HG02938 (cell line): ENCODE measurements at regions not wholly inside any gene's neighbourhood (a gene's known extent, or its start where the extent isn't known, plus 50 kb on each side); places are given as distances from the start of the nearest gene placed in this dataset.
"Not testable (repeated sequence)": the region's sequence is repeated elsewhere in the genome, so short reads cannot be mapped to it uniquely, and the experiment has no call there.

Source experiments
- ATAC-seq: cut with Tn5 transposase; IDR thresholded peaks from one replicate; pipeline ENCODE4 v1.9.1; 2021; ENCODE audit warnings: mild to moderate bottlenecking, moderate library complexity; ENCODE audit not compliant: unreplicated experiment

- peak; percentile 60 for ATAC-seq
Observed at GRCh38 chr3:159260049-159260662, 458.3 kb downstream of the MFSD1 start.

DNA sequence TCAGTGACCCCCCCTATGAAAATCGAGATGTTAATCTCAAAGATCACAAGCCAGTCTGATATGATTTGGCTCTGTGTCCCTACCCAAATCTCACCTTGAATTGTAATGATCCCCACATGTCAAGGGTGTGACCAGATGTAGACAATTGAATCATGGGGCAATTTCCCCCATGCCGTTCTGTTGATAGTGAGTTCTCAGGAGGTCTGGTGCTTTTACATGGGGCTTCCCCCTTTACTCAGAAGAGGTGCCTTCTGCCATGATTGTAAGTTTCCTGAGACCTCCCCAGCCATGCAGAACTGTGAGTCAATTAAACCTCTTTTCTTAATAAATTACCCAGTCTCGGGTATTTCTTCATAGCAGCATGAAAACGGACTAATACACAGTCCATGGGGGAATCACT is 459.5 kb downstream of the MFSD1 start:
- ATAC-seq: not testable (repeated sequence)

GRCh38 chr3:159263750-159264553 is 462.1 kb downstream of the MFSD1 start:
- no peak for ATAC-seq

DNA sequence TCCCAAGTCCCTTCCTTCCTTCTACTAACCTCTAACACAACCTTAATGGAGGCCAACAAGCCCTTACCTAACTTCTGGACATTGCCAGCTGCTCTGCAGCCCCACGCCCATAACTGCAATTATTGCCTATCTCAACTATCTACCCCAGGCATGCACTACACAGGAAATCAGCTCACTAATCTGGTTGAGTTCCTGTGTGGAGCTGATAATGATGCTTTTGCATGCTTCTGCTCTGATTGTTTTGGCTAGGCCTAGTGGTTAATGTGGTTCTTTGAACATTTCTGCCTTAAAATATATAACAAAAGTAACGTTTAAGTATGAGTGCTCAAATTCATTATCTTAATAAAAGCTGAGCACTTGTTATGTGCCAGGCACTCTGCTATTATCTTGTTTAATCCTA is 463.9 kb downstream of the MFSD1 start:
- ATAC-seq: no peak

GRCh38 chr3:159266779-159267178 is 464.9 kb downstream of the MFSD1 start:
- no peak for ATAC-seq

- ATAC-seq: no peak
Observed at GRCh38 chr3:159271799-159272512, 470.1 kb downstream of the MFSD1 start.

DNA sequence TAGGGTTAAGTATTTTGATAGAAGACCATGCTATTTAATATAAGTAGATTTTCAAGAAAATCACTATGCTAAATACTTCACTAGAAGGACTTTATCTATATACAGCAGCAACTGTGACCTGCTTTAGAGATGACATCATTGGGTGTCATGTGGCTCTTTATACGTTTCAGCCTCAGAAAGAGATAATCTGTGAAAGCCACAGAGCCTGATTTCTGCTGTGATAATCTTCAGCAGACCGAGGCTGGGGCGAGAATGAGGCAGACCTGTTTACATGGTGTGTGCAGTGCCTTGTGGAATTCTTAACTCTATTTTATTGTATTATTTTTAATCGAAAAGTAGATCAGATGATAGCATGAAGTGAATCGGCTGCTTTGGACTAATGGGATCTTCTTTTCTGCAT is 471.2 kb downstream of the MFSD1 start:
- ATAC-seq: no peak

DNA sequence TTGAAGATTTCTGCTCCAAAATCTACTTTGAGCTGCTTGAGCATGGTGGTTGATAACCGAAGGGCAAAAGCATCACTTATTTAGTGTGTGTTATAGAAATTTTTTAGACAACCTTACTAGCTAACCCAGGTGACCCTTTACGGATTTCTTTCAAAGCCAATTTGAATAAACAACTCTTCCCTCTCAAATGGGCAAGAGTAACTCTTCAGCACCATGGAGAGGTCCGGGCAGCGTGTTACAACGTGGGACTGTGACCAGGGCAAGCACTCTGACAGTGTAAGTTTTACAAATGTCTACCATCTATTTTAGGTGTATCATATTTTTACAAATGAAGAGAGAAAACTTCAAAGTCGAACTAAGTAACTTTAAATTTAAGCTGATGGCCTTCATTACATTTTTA is 471.8 kb downstream of the MFSD1 start:
- no peak for ATAC-seq

DNA sequence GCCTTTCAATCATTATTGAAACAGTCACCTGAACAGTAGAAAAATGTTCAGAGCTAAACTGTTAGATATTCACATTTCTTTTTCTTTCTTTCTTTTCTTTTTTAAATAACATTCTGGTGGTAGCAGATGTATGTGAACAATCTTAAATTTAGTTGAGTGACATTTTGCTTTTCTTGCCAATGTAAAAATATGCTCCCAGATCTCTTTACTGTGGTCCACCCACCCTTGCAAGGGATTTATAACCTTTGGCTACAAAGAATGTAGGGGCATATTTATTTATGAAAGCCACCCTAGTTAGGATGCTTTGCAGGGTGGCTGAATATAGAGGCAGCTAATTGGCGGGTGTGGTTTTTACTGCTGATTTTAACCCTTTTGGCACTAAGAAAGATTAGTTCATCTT is 473.9 kb downstream of the MFSD1 start:
- no peak for ATAC-seq

DNA sequence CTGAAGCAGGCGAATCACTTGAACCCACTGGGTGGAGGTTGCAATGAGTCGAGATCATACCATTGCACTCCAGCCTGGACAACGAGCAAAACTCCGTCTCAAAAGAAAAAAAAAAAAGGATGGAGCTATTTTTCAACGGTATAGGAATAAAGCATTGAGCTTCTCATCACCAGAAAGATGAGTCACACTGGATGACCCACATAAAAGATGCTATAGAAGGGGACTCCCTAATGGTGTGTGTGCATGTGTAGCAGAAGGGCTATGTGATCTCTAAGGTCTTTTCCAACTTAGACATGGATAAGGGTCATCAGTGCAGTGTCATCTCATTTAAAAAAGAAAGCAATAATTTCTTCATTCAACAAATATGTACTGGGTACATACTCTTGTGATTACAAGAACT is 476.0 kb downstream of the MFSD1 start:
- no peak for ATAC-seq

DNA sequence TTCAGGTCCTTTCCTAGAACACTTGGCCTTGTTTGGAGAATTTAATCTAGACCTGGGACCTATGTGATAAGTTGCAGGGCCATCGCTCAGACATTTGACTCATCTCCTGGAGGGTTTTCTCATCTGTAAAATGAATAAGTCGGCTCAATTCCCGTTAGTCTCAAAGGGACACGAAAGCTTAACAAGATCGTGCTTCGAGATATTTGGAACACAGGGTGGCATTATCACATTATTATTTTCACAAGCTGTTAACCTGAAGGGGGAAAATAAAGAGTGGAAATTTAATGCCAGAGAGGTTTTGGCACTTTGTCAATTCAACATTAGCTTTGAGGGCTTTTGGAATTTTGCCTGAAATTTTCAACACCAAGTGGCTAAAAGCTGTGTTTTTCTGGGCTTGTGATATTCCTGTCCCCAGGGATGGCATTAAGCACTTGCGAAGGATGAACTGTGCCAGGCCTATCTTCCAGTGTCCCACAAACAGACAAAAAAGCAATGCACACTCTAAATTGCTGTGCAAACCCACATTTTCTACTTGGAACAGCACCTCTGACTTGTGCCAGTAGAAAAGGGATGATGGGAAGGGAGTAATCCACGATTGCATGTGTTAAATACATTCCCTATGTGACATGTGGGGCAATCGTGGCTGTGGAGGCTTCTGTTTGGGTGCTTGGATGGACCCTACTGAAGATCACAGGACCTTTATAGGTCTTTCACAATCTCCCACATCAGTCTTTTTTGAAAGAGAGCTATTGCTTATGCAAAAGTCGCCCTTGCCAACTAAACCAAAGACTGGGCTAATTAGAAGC is 478.7 kb downstream of the MFSD1 start:
- no peak for ATAC-seq

GRCh38 chr3:159293493-159293892 is 491.6 kb downstream of the MFSD1 start:
- no peak for ATAC-seq

GRCh38 chr3:159301961-159302360 is 500.1 kb downstream of the MFSD1 start:
- ATAC-seq: no peak

GRCh38 chr3:159305017-159305416 is 503.2 kb downstream of the MFSD1 start:
- no peak for ATAC-seq

DNA sequence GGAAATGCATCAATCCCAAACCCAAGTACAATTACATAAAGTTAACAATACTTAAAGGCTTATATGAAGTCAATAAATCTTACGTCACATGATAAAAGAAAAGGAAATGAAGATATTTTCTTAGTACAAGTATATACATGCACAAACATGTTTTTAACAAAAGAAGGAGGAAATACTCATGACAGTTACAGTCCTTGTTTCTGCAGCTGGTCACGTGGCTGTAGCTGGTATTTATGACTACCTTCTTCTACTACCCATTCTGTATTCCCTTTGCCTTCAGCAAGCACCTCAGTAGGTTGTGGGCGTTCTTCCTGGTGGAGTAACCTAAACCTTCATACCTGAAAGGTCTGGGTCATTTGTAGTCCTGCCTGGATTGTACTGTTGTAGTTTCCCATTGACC is 514.9 kb downstream of the MFSD1 start:
- ATAC-seq: not testable (repeated sequence)

DNA sequence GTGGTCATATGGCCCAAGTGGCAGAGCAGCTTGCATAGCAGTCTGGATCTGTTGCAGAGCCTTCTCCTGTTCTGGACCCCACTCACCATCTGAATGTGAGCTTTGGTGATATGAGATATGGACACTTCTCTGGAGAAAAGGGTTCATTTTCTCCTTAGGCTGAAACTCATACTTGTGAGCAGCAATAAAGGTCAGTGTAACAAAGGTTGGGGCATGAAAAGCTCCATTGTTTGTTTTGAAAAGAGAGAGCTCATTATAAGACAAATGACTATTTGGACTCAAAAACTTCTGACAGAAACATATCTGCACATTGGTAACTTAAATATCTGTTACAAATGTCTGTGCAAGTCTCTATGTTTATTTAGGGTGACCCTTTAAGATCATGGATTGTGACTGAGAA is 517.3 kb downstream of the MFSD1 start:
- no peak for ATAC-seq

DNA sequence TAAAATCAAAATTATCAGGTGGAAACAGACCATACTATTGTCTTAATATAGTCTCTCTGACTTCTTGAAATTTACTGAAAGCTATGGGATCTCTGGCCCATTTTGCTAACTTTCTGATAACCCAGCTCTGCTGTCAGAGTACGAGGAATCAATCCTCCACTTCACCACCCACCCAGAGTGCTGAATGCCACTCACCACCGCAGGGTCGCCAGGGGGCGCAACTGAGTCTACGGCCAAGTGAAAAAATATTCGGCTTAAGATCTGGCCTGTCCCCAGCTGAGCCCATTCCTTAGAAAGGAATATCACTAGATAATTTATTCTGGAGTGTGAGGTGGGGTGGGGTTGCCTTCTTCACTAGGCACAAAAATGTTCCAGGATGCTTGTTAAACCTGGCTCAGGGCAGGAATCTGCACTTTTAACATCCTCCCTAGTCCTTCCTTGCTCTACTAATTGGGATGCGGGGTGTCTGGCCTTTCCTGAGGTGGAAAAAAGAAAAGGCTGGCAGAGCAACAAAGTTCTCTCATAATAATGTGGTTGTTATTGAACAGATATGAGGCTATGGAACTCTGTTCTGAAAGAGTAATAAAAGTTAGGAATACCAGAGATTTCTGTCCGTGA is 520.6 kb downstream of the MFSD1 start:
- peak; percentile 74 for ATAC-seq

DNA sequence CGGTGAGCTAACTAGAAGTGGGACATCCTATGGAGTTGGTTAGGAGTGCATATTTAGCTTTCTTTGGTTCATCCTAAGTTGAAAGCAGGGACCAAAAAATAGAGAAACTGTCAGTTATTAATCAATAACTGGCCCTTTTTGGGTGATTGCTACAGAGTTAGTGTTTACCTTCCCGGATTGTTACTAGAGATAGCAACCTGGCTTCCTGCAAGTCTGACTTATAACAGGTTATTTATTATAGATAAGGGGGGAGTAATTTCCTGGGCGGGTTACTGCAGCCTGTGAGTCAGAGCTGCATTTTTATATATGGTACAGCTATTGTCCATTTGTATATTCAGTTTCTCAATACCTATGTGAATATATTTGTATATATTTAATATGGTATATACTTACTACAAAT is 522.0 kb downstream of the MFSD1 start:
- no peak for ATAC-seq

DNA sequence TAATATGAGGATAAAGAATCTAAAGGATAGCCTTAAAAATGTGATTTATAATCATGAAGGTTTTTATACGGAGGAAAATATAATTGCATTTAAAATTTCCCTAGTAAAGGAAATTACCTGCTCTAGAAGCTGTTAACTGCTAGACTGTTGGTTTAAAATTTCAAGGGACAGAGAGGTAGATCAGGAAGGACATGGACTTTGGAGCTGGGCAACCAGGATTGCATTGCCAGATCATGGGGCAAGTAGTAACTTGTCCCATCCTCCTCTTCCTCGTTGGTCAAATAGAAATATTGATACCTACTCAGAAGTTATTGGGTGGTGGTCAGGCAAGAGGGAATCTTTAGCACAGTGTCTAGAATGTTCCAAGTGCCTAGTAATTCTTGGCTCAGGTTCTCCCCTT is 525.1 kb downstream of the MFSD1 start:
- no peak for ATAC-seq

DNA sequence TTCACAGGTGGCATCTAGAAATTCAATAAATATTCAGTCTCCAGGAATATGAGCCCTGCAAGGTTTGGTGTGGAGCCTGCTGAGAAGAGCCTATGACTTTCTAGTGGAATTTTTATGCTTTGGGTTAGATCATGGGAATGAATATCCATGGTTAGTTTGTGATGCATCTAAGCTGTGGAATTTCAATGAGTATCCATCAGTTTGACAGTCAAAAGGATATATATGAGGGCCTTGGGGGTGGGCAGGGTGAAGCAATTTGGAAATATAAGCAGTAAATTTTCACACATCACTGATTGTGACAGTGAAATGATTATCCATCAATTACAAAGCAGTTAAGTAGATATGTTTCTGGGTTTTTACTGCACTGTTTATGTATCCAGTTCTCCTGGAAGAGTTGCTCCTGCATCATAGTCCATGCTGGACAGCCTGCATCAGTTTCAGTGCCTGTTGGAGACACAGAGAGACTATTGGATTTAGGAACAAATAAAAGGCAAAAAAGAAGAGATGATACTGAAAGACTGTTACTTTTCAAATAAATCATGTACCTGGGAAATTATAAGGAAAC is 530.8 kb downstream of the MFSD1 start:
- no peak for ATAC-seq
